GM19328 (cell line): ENCODE measurements at regions not wholly inside any gene's neighbourhood (a gene's known extent, or its start where the extent isn't known, plus 50 kb on each side); places are given as distances from the start of the nearest gene placed in this dataset.

Source experiments
- ATAC-seq: cut with Tn5 transposase; IDR thresholded peaks from one replicate; pipeline ENCODE4 v1.9.1; 2021; ENCODE audit warnings: mild to moderate bottlenecking, moderate library complexity; ENCODE audit not compliant: unreplicated experiment

GRCh38 chr15:95511671-95512070 is 818.8 kb upstream of the NR2F2 start:
- ATAC-seq = no peak

- no peak for ATAC-seq
Measured at GRCh38 chr15:95512906-95513305, 817.6 kb upstream of the NR2F2 start.

GRCh38 chr15:95519887-95520286 is 810.6 kb upstream of the NR2F2 start:
- ATAC-seq = no peak

GRCh38 chr15:95520511-95520910 is 810.0 kb upstream of the NR2F2 start:
- no peak for ATAC-seq

- ATAC-seq = no peak
Measured at GRCh38 chr15:95520922-95521321, 809.6 kb upstream of the NR2F2 start.

DNA sequence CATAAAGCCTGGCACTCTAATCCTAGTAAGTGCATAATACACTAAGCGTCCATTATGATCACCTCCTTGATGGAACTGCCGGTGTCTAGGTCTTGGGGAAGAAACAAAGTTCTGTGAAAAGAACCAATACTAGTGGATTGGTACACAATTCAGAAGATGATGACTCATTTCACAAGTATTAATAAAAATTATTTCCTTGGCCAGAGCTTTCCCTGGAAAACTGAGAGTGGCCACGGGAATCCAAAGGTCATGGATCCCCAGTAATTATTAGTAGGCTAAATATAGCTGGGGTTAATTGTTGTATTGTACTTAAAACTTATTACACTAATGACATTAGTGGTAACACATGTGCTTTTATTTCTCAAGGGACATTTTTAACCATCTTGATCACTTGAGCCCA is 808.0 kb upstream of the NR2F2 start:
- no peak for ATAC-seq

GRCh38 chr15:95528920-95529319 is 801.6 kb upstream of the NR2F2 start:
- no peak for ATAC-seq

DNA sequence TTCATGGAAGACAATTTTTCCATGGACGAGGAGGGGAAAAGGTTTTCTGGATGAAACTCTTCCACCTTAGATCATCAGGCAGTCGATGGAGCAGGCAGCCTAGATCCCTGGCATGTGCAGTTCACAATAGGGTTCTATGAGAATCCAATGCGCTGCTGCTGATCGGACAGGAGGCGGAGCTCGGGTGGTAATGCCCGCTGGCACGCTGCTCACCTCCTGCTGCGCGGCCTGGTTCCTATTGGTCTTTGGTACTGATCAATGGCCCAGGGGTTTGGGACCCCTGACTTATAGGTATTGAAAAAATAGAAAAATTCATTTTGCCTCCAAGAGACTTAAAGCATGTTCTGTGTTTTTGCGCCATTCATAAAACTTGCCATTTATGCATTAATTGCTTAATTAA is 793.9 kb upstream of the NR2F2 start:
- no peak for ATAC-seq

DNA sequence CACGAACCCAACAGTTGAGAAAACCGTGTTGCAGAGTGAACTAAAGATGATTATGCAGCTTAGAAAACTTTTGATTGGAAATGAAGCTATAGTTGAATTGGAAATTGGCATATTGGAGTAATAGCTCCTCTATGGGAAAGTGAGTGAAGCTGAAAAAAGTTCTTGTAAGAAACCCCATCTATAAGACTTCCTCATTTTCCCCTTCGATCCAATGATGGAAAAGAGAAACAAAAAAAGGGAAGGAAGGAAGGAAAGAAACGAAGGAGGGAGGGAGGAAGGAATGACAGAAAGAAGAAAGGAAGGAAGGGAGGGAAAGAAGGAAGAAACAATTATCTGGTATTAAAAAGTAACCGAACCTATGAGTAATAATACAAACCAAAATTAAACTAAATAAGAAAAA is 791.8 kb upstream of the NR2F2 start:
- no peak for ATAC-seq

- ATAC-seq = no peak
Measured at GRCh38 chr15:95541301-95541700, 789.2 kb upstream of the NR2F2 start.

DNA sequence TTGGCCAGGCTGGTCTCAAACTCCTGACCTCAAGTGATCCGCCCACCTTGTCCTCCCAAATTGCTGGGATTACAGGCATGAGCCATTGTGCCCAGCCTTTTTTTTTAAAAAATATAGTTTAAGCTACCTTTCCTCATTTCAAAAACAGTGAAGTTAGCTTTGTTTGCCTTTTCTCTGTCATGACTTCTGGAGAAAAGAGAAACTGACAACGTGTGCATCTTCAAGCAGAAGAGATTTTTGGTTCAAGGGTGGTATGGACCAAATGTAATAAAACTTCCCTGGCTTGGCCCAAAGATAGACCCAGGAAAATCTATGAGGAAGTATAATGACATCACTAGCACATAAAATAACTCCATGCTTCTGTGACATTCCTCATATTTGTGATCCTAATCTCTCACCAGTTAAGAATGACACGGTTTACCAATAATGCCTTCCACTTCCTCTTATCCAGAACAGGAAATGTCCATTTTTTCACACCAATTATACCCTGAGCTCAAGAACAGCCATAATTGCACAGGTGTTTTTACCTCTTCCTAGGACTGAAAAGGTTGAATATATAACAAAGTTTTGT is 781.2 kb upstream of the NR2F2 start:
- no peak for ATAC-seq

DNA sequence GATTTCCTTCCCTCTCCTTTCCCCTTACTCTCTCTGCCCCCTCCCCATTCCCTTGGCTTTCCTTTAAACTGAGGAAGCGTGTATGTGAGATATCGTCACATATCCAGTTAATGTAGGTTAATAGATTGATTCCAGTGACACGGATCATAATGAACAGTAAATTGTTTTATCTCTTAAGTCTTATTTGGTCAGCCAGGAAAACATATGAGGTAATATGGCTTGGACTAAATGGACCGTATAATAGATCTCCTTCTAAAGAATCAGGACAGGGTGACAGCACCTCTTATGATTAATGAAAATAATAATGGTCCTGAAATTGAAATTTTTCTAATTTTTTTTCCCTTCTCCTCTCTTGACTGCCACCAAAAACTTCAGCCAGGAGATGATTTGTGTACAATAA is 779.8 kb upstream of the NR2F2 start:
- ATAC-seq = no peak

DNA sequence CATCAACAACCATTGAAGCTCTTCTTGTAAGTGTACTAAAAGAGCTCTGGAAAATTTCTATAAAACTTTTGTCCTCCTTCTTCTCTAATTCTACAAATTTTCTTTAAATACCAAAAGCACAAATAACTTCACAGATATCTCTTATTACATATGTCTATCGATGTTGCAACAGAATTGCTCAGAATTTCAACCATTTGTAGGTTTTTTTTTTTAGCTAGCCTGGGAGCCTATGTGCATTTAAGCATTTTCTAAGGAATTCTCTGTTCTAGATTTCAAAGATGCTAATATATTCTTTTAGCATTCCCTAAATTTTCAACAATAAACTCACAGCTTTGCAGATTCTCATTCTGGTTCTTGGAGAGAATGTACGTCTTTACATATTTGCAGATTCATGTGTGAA is 774.3 kb upstream of the NR2F2 start:
- no peak for ATAC-seq

GRCh38 chr15:95556866-95557225 is 773.7 kb upstream of the NR2F2 start:
- ATAC-seq = no peak

DNA sequence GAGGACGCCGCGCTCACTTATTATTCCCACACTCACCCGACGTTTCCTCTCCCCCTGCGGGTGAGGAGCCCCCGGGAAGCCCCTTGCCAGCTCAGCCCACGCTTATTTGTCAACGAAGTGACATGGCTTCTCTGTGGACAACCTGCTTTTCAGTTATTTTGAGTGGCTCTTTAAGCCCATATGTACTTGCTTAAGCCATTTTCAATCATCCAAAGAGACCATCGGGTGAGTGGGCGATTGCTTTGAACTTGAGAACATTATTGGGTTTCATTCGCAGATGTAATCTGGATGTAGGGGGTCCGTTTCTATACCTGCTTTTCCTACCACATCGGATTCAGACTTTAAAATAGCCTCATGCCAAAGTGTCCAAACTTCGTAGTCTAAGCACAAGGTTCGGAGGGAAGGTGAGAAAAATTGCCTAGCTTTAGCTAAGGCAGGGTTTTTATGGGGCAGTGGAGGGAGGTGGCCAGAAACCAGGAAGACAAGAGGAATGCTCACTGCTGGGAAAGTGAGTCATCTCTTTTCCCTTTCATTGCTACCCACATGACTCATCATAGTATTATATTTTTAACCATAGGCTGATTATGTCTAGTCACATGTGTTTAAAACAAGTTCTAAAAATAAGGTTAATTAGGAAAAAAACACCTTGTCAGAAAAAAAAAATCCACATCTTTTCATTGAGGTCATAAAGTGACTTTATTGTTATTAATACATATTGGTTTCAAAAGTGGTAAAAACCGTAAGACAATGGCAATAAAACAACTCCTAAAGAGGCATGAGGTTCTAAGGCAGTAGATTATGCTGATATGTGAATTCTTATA is 773.1 kb upstream of the NR2F2 start:
- ATAC-seq = no peak

DNA sequence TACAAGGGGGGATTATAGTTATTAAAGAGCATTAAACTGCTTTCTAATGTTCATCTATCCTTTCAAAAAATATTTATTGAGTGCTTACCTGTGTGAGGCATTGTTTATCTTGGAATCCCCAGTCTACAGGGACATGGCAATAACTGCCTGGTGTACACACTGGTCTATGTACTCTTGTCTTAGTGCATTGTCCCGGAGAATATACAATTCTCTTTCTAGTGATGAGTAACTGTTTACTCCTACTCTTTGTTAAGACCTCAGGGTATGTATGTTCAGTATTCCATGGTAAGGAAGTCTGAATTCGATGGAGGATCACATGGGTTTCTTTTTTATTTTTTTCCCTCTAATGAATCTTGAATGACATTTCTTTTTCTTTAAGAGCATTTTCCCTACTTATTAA is 772.4 kb upstream of the NR2F2 start:
- ATAC-seq = no peak

GRCh38 chr15:95558916-95559315 is 771.6 kb upstream of the NR2F2 start:
- no peak for ATAC-seq

DNA sequence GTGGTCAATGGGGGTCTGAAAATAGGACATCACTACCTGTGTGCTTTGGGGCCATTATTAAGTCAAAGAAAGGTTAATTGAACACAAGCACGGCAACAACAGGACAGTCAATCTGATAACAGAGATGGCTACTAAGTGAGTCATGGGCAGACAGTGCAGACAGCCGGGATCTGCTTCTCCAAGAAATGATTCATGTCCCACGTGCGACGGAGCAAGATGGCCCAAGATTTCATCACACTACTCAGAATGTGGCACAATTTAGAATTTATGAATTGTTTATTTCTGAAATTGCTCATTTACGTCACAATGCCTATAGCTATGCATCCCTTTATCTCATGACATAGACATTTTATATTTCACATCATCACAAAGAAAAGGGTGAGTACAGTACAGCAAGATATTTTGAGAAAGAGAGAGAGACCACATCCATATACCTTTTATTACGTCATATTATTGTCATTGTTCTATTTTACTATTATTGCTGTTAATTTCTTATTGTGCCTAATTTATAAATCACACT is 770.6 kb upstream of the NR2F2 start:
- no peak for ATAC-seq

DNA sequence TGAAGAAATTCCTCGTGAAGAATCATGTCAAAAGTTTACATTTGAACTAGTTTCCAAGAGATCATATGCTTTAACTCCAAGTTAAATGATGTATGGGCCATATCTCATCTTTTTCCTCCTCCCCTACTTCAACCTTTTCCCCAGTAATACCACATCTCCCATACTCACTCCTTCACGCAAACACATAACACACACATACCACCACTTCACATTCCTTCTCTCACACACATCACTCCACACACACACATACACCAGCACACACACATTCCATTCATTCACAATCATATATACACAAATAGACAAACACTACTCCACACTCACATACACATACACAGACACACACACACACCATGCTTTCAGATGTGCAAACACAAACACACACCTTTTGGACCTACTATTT is 769.0 kb upstream of the NR2F2 start:
- no peak for ATAC-seq

GRCh38 chr15:95563634-95564033 is 766.9 kb upstream of the NR2F2 start:
- no peak for ATAC-seq

DNA sequence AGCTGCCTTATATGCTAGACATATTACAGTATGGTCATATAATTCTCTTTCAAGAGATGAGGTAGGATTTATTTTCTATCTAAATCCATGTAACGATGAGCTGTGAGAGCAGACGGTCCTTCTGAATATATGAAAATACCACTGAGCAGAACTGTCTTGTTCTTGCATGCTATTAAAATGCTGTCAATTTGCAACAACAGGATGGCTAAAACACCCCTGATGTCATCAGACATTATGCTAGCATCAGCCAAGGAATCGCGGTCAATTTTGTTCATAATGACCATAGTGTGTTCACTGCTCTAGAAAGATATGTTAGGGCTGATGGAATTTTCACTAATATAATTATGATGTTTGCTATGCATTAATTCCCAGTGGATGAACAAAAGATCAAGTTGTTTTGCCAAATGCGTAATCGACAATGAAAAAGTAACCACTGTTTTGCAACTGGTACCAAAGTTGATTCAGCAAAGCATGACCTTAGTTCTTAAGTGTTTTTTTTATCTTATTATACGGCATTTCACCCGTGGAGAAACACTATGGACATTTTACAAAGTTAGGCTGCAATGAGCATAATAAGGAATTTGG is 765.4 kb upstream of the NR2F2 start:
- ATAC-seq = no peak

- no peak for ATAC-seq
Measured at GRCh38 chr15:95565690-95566089, 764.8 kb upstream of the NR2F2 start.
